HG03196 (cell line): ENCODE measurements at regions not wholly inside any gene's neighbourhood (a gene's known extent, or its start where the extent isn't known, plus 50 kb on each side); places are given as distances from the start of the nearest gene placed in this dataset.

ENCODE experiments used
- ATAC-seq: cut with Tn5 transposase; IDR thresholded peaks from one replicate; pipeline ENCODE4 v1.9.1; 2021; ENCODE audit not compliant: unreplicated experiment

- ATAC-seq: no peak
Observed at GRCh38 chr10:8227246-8227645, 172.8 kb downstream of the GATA3 start.

- no peak for ATAC-seq
Observed at GRCh38 chr10:8229153-8229552, 174.7 kb downstream of the GATA3 start.

- no peak for ATAC-seq
Observed at GRCh38 chr10:8230902-8231301, 176.4 kb downstream of the GATA3 start.

GRCh38 chr10:8233049-8233448, 178.6 kb downstream of the GATA3 start:
- no peak for ATAC-seq

GRCh38 chr10:8233832-8234259, 179.4 kb downstream of the GATA3 start:
- no peak for ATAC-seq

- ATAC-seq: no peak
Observed at GRCh38 chr10:8235253-8236027, 181.0 kb downstream of the GATA3 start.

GRCh38 chr10:8238986-8239385, 184.5 kb downstream of the GATA3 start:
- ATAC-seq: no peak

GRCh38 chr10:8240861-8241260, 186.4 kb downstream of the GATA3 start:
- no peak for ATAC-seq

- no peak for ATAC-seq
Observed at GRCh38 chr10:8242295-8242872, 187.9 kb downstream of the GATA3 start.

GRCh38 chr10:8245131-8245813, 190.8 kb downstream of the GATA3 start:
- ATAC-seq: no peak

GRCh38 chr10:8245814-8246142, 191.3 kb downstream of the GATA3 start:
- ATAC-seq: no peak

- ATAC-seq: no peak
Observed at GRCh38 chr10:8246548-8246947, 192.1 kb downstream of the GATA3 start.

GRCh38 chr10:8247191-8247590, 192.7 kb downstream of the GATA3 start:
- no peak for ATAC-seq

- ATAC-seq: no peak
Observed at GRCh38 chr10:8248868-8249267, 194.4 kb downstream of the GATA3 start.

- ATAC-seq: no peak
Observed at GRCh38 chr10:8254350-8254749, 199.9 kb downstream of the GATA3 start.

- no peak for ATAC-seq
Observed at GRCh38 chr10:8255301-8255700, 200.8 kb downstream of the GATA3 start.

- no peak for ATAC-seq
Observed at GRCh38 chr10:8260645-8261044, 206.2 kb downstream of the GATA3 start.

- no peak for ATAC-seq
Observed at GRCh38 chr10:8262317-8262716, 207.8 kb downstream of the GATA3 start.

- no peak for ATAC-seq
Observed at GRCh38 chr10:8269976-8270375, 215.5 kb downstream of the GATA3 start.

- no peak for ATAC-seq
Observed at GRCh38 chr10:8272794-8273425, 218.4 kb downstream of the GATA3 start.

GRCh38 chr10:8273749-8274148, 219.3 kb downstream of the GATA3 start:
- no peak for ATAC-seq

GRCh38 chr10:8275911-8276310, 221.4 kb downstream of the GATA3 start:
- no peak for ATAC-seq
